DMS153 (cell line): ENCODE measurements at regions not wholly inside any gene's neighbourhood (a gene's known extent, or its start where the extent isn't known, plus 50 kb on each side); places are given as distances from the start of the nearest gene placed in this dataset.
"Not testable (repeated sequence)": the region's sequence is repeated elsewhere in the genome, so short reads cannot be mapped to it uniquely, and the experiment has no call there.

Source experiments
- DNase-seq: peaks from one replicate; lab custom pipeline; 2025; lab: John Stamatoyannopoulos, UW

DNA sequence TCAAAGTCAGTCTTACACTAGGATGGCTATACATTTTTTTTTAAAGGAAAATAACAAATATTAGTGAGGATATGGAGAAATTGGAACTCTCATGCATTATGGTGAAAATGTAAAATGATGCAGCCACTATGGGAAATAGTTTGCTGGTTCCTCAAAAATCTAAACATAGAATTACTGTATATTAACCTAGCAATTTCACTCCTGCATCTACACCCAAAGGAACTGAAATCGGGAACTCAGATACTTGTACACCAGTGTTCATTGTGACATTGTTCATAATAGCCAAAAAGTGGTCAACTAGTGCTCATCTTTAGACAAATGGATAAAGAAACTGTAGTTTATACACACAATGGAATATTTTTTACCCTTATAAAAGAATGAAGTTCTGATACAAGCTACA is 110.7 kb downstream of the UTRN start:
- no peak for DNase-seq

DNA sequence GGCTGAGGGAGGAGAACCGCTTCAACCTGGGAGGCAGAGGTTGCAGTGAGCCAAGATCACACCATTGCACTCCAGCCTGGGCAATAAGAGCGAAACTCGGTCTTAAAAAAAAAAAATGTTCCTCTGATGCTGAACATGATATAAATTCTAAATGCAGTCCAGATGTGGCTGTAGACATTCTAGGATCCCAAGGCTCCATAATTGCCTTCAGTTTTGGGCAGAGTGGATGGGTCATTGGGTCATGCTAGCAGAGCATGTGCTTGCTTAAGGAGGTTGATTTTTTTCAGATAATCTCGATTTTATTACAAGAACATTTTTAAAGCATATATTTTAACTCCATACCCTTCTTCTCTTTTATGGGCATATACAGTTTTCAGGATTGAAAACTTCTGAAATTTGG is 112.0 kb downstream of the UTRN start:
- DNase-seq, result no peak

DNA sequence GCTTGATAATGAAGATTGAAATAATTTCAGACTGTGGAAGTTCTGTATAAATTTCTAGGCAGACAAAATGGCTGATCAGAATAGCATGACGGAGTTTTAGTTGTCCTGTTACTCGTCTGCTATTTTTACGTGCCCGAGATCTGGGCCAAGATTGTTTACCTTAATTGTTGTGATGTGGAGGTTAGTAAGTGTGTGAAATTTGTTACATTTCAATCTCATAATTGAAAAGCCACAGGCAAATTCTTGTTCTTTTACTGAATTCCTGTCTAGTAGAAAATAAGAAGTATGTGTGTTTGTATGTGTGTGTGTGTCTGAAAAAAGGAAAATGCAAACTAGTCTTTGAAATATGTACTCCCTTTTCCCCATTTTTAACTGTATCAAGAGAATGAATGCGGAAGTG is 115.2 kb downstream of the UTRN start:
- no peak for DNase-seq

DNA sequence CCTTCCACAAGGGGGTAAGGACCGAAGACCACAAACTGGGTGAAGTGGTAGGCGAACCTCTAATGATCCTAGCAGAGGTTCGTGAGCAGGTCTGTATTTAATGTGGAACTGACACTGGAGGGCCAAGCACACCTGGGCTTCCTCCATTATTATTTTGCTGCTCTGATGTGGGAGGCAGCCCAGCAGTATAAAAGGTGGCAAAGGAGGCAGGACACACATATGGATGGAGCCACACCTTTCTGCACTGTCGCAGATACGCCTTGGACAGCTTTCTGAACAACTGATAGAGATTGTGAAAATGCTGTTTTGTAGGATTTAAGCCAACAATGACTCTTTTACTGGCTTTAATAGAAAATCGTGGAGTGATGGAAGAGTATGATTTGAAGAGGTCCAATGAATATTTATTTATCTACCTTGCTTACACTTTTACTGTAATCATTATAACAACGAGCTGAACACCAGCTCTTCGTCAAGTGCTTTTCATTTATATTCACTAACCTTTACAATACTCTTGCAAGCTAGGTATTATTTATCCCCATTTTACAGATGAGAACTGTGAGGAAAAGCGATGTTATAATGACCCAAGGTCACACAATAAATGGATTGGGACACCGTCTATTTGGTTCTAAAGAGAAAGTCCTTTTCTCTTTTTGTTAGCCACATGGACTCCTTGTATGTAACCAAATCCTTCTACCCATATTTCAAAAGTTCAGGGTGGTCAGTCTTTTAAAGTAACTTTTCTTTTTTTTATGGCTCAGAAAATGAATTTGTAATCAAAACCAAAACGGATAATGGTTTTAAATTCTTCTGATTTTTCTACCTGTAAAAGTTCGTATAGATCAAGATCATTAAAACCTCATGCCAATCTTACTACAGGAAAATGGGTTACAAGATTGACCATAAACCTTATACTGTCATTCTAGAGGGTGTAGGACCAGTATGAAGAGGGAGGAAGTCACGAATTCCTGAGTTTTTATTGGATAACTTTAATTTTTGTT is 116.9 kb downstream of the UTRN start:
- no peak for DNase-seq

DNA sequence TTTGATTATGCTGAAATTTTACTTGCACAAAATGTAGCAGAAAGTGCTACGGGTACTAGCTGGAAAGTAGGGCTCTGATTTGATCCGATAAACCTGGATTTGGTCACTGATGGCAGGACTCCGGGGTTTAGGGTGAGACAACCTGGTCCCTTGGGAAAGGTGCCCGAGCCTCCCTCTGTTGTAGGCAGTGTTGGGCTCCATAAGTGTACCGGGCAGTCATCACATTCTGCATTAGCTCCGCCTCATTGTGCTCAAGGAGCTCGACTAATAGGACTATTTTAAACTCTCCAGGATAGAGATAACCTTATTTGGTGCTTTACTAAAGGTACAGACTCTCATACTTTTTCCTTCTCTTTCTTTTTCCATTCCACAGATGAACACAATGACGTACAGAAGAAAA is 117.6 kb downstream of the UTRN start:
- DNase-seq, result no peak

DNA sequence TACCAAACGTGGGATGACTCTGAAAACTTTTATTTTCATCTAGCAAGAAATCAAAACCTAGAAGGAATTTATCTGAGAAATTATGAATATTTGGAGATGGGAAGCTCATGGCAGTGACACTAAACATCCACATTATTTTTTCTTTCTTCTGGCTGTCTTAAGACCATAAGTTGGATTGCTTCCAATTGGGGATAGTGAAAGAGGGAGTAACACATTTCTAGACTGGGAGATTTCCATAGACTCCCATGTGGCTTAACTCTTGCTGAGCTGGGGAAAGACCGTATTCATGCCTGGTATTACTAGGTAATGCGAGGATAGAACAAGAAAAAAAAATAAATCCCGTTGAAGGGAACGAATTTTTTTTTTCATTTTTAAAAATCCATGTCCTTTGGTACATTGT is 120.0 kb downstream of the UTRN start:
- DNase-seq, result no peak

DNA sequence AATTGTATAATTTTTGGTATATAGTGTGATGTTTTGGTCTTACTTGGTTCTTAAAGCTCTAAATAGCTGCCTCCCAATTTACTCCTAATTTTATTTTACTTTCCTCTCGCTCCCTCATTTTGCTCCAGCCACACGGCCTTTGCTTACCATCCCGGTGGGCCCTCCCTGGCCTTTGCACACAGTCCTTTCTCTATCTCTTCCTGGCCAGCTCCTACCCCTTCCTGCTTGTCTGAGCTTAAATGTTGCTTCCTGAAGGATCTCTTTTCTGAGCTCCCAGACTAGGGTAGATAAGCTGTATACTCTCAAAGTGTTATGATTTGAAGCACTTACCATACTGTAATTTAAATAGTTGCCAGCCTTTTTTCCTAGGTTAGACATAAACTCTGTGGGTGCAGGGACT is 121.7 kb downstream of the UTRN start:
- no peak for DNase-seq

DNA sequence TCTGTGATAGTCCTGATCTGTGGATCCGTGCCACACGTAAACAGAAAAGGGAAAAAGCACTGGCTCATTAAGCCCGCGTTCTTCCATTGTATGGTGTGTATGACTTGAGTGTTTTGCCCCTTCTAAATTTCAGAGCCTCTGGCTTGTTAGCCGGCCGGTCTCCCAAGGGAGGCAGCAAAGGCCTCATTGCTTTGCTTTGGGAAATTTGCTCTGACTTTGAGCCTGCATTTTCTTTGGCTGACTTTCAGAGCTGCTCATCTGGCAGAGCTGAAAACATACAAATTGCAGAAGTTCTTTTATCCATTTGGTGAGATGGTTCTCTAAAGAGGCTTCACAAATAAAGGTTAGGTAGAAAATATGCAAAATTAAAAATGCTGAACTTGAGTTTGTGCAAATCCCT is 123.0 kb downstream of the UTRN start:
- DNase-seq, result no peak

DNA sequence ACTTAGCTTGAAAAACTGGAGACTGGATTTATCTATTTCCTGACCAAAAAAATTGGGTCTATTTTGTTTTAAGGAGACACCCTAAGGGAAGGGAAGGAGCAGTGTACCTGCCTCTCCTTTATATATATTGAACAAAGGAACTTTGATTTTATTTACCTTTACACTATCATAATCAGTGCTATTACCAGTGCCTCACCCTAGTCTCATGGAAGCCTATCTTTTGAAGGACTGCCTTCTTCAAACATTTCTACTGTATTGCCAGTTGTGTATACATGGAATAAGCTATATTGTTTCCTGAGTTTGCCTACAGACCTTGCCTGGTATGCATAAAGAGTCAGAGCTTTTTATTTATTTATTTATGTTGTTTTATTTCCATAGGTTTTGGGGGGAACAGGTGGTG is 124.9 kb downstream of the UTRN start:
- DNase-seq, result no peak

DNA sequence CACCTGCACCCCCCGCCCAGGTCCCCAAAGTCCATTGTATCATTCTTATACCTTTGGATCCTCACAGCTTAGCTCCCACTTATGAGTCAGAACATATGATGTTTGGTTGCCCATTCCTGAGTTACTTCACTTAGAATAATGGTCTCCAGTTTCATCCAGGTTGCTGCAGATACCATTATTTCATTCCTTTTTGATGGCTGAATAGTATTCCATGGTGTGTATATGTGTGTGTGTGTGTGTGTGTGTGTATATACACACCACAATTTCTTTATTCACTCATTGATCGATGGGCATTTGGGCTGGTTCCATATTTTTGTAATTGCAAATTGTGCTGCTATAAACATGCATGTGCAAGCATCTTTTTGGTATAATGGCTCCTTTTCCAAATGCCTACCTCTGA is 125.4 kb downstream of the UTRN start:
- DNase-seq, result not testable (repeated sequence)

DNA sequence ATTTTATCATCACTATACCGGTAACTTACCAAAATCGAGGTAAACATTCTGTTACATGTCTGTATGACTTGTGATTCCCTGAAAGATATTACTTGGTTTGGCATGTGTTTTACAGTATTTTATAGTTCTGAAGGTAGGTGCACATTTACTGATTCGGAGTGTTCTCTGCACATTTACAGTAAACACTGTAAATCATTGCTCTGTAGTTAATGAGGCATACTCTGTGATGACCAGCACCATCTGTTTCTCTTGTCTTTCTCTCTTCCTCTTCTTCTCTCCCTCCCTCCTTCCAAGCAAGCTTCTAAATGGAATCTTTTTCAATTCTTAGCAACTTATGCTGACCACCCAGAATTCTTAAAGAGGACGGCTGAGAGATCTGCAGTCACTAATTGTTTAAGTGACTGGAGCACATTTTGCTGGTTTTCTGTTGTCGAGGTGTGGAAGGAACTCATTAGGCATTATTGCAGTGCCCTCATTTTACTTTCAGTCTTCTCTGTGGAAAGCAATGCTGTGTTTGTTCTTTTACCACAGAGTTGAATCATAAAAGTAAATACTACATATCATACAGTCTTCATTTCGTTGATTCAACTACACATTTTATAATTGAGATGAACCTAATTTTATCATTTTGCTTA is 126.5 kb downstream of the UTRN start:
- no peak for DNase-seq

DNA sequence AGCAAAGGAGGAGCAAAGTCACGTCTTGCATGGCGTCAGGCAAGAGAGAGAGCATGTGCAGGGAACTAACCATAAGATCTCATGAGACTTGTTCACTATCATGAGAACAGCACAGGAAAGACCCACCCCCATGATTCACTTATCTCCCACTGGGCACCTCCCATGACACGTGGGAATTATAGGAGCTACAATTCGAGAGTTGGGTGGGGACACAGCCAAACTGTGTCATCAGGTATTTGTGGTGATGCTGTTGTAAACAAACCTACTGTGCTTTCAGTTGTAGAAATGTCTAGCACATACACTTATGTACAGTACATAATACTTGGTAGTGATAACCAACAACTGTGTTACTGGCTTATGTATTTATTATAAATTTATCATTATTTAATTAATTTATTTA is 128.3 kb downstream of the UTRN start:
- no peak for DNase-seq

DNA sequence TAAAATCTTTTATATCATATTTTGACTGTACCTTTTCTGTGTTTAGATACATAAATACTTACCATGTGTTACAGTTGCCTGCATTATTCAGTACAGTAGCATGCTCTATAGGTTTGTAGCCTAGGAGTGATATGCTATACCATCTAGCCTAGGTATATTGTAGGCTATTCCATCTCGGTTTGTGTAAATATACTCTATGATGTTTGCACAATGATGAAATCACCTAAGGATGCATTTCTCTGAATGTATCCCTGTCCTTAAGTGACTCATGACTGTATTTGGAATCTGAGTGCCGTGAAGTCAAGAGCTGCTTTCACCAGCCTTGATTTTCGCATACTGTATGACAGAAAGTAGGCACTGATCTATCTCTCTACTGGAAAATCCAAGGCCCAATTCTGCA is 129.9 kb downstream of the UTRN start:
- DNase-seq, result peak; percentile 73

DNA sequence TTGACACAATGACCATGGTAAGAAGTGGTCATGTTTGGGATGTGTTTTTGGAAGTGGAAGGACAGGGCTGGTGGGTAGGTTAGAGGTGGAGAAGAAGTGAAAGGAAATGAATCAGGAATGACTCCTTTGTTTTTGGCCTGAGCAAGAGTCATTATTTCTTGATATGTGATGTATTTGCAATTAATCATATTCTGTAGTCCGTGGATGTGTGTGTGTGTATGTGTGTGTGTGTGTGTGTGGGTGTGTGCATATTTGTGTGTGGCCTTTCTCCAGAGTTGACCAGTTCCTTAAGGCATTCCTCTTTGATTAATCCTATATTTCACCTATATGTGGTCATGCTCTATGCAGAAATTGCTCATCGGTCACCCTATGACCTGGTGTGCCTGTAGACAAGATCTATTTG is 130.7 kb downstream of the UTRN start:
- DNase-seq, result no peak

DNA sequence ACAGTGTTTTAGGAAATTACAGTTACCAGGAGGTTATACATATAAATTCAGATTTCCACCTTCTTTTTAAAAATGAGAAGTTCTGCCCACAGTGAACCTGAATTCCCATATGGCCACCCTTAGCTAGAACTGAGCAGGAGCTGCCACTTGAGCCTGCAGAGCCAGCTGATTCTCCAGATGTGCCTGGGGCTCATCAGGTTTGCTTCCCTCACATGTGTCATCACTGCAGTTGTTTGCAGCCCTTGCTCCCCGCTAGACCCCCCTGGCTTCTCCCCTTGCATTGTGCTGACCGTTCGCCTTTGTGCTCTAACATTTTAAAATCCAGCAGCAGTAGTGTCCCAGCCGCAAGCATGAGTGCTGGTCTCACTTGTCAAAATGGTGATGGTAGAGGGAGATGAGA is 131.1 kb downstream of the UTRN start:
- no peak for DNase-seq

DNA sequence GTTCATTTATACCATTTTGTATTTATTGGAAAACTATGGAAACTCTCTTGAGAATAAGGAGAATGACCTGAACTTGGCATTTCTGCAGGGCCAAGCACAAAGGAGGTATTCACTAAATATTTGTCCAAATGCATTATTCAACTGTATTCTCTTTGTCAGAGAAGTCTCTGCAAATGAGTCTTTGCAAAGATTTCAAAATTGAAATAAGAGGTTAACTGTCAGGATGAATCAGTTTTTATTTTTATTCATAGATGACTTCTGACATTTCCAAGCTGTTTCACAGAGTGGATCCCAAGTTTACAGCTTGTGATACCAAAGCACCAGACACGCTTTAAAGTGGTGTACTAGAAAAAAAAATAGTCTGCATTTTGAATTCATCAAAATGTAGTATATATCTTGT is 131.6 kb downstream of the UTRN start:
- DNase-seq, result no peak

DNA sequence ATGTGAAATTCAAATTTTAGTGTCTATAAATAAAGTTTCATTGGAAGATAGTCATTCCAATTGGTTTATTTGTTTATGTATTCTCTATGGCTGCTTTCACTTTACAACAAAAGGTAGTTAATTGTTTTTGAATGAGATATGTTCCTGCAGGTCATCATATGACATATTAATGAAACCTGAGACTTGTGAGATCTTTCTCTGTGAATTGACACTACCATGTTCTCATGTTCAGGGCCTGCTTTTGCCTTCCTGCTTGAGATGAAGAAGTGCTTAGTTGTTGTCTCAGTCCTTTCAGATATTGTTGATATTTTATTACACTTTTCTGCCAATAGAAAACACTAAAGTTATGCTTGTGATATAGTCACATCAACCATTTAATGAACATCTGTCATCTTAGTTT is 132.5 kb downstream of the UTRN start:
- no peak for DNase-seq

DNA sequence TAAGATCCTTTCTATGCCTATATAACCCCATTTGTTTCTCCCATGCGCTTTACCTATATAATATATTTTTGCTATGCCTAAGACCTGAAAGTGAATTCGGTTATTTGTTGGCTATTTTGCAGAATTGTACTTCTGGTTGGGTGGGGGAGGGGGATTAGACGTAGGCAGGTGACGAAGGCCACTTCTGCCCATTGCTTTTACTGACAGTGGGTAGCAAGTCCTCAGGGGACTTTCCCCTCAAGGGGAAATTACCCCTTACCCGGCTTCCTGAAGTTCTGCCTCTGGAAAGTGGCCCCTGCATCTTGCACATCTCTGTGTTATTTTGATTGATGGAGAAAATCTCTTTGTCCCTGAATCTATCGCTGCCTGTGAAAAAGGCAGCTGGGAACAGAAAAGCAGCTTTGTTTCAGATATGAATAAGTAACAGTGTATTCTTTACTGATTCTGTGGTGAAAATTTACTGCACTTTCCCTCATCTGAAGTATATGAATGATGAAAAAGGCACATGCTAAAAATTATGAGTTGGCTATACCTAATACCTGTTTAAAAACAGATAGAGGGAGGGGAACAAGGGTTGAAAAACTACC is 133.9 kb downstream of the UTRN start:
- DNase-seq, result no peak

DNA sequence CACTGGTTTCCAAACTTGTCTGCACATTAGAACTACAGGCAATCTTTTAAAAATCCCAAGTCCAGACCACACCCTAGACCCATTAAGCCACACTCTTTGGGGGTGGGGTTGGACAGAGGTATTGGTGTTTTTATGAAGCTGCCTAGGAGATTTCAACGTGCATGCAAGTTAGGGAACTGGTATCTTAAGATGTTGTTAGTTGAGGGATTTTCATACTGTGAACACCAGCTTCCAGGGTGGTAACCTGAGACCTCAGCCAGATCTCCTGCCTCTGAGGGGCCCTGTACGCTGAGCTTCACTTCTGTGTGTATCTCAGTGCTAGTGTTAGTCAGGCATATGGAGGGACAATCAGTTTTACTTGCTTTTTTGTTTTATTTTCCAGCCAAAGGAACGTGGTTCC is 138.0 kb downstream of the UTRN start:
- DNase-seq, result no peak

DNA sequence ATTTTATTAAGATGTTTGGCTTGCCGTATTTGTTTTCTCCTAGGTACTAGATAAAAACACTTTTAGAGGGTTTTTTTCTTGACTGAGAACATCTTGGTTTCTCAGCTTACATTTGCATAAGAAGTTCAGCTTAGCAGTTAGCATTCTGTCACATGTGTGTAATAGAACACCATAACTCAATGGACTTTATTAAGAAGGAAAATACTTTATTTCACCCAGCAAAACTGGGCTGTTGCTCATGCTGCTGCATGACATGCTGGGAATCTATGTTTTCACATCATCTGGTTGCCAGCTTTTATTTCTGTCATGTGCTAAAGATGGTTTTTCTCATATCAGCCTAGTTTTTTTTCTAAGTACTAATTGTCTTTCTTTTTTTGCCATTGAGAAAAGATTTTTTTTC is 144.6 kb downstream of the UTRN start:
- no peak for DNase-seq

DNA sequence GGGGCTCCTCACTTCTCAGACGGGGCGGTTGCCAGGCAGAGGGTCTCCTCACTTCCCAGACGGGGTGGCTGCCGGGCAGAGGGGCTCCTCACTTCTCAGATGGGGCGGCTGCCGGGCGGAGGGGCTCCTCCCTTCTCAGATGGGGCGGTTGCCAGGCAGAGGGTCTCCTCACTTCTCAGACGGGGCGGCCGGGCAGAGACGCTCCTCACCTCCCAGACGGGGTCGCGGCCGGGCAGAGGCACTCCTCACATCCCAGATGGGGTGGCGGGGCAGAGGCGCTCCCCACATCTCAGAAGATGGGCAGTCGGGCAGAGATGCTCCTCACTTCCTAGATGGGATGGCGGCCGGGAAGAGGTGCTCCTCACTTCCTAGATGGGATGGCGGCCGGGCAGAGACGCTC is 148.3 kb downstream of the UTRN start:
- DNase-seq, result not testable (repeated sequence)

DNA sequence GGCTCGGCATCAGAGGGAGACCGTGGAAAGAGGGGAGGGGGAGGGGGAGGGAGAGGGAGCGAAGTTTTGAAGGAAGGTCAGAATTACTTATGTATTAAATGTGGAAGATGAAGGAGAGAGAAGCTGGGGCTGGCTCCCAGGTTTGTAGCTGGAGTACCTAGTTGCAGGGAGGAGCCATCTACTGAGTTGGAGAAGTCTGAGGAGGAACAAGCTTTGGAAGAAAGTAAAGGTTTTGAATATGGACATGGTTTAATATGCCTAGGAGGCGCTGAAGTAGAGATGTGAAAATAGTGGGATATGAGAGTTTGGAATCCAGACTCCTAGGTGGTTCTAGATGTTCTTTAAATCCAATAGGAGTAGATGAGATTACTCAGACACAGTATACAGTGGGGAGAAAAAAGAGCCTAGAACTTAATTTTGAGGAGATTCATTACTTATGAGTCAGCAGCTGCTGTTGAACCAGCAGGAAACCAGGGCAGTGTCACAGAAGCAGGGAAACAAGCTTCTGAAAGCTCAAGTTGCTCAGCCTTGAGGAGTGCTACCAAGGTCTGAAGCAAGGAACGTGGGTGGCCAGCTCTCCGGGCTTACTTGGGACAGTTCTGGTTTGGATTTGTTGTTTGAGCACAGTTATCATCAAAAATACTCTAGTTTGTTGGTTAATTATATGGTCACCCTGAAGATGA is 149.3 kb downstream of the UTRN start:
- DNase-seq, result no peak
